HEK293T (cell line): ENCODE measurements at regions not wholly inside any gene's neighbourhood (a gene's known extent, or its start where the extent isn't known, plus 50 kb on each side); places are given as distances from the start of the nearest gene placed in this dataset.

Experiments
- CTCF ChIA-PET: fragments of 350-600 bp; formaldehyde crosslinking; extraction: SDS; loops from one replicate; lab custom pipeline; 2021; ENCODE audit warnings: antibody characterized with exemption, inconsistent platforms; lab: Yijun Ruan, JAX
- POLR2A ChIA-PET: fragments of 350-600 bp; formaldehyde crosslinking; extraction: SDS; loops from one replicate; lab custom pipeline; 2020; ENCODE audit warnings: antibody characterized with exemption, inconsistent platforms; lab: Yijun Ruan, JAX
- DNase-seq: peaks from one replicate; pipeline ENCODE4 v3.0.0; 2012; ENCODE audit warnings: mixed read lengths; ENCODE audit errors: extremely low spot score
- ARNT ChIP-seq: fragments of 450-650 bp; IDR thresholded peaks from 2 replicates; pipeline ENCODE4 v1.6.1; 2017; ENCODE audit warnings: mild to moderate bottlenecking
- BHLHE40 ChIP-seq: fragments of 450-650 bp; IDR thresholded peaks from 2 replicates; pipeline ENCODE4 v1.6.1; 2016; ENCODE audit warnings: mild to moderate bottlenecking, moderate library complexity, borderline replicate concordance
- CTBP1 ChIP-seq: fragments of 450-650 bp; IDR thresholded peaks from 2 replicates; pipeline ENCODE4 v1.6.1; 2016; ENCODE audit warnings: borderline replicate concordance
- ELF4 ChIP-seq: fragments of 450-650 bp; IDR thresholded peaks from 2 replicates; pipeline ENCODE4 v1.6.1; 2017; ENCODE audit warnings: antibody characterized with exemption
- FOXA1 ChIP-seq: fragments of 450-650 bp; IDR thresholded peaks from 2 replicates; pipeline ENCODE4 v1.6.1; 2016; ENCODE audit warnings: mild to moderate bottlenecking
- FOXK2 ChIP-seq: fragments of 450-650 bp; IDR thresholded peaks from 2 replicates; pipeline ENCODE4 v1.6.1; 2016; ENCODE audit warnings: mild to moderate bottlenecking
- FOXM1 ChIP-seq: fragments of 450-650 bp; IDR thresholded peaks from 2 replicates; pipeline ENCODE4 v1.6.1; 2017; ENCODE audit warnings: mild to moderate bottlenecking, borderline replicate concordance
- HDGF ChIP-seq: fragments of 450-650 bp; IDR thresholded peaks from 2 replicates; pipeline ENCODE4 v1.6.1; 2017; ENCODE audit warnings: antibody characterized with exemption, borderline replicate concordance
- L3MBTL2 ChIP-seq: fragments of 450-650 bp; conservative IDR thresholded peaks from 2 replicates; pipeline ENCODE4 v1.6.1; 2016; ENCODE audit warnings: mild to moderate bottlenecking
- LEF1 ChIP-seq: fragments of 450-650 bp; IDR thresholded peaks from 2 replicates; pipeline ENCODE4 v1.6.1; 2017; ENCODE audit warnings: mild to moderate bottlenecking, borderline replicate concordance
- NFRKB ChIP-seq: fragments of 450-650 bp; IDR thresholded peaks from 2 replicates; pipeline ENCODE4 v1.6.1; 2016; ENCODE audit warnings: mild to moderate bottlenecking, moderate library complexity
- SP1 ChIP-seq: fragments of 450-650 bp; IDR thresholded peaks from 2 replicates; pipeline ENCODE4 v1.6.1; 2017
- SUZ12 ChIP-seq: fragments of 450-650 bp; IDR thresholded peaks from 2 replicates; pipeline ENCODE4 v1.6.1; 2016; ENCODE audit warnings: mild to moderate bottlenecking
- TARDBP ChIP-seq: fragments of 450-650 bp; IDR thresholded peaks from 2 replicates; pipeline ENCODE4 v1.6.1; 2016
- ZNF384 ChIP-seq: fragments of 450-650 bp; IDR thresholded peaks from 2 replicates; pipeline ENCODE4 v1.6.1; 2016
- TF ChIP-seq, protein P1 (sequence below): fragments of 450-650 bp; IDR thresholded peaks from 2 replicates; pipeline ENCODE4 v1.6.1; 2016

DNA sequence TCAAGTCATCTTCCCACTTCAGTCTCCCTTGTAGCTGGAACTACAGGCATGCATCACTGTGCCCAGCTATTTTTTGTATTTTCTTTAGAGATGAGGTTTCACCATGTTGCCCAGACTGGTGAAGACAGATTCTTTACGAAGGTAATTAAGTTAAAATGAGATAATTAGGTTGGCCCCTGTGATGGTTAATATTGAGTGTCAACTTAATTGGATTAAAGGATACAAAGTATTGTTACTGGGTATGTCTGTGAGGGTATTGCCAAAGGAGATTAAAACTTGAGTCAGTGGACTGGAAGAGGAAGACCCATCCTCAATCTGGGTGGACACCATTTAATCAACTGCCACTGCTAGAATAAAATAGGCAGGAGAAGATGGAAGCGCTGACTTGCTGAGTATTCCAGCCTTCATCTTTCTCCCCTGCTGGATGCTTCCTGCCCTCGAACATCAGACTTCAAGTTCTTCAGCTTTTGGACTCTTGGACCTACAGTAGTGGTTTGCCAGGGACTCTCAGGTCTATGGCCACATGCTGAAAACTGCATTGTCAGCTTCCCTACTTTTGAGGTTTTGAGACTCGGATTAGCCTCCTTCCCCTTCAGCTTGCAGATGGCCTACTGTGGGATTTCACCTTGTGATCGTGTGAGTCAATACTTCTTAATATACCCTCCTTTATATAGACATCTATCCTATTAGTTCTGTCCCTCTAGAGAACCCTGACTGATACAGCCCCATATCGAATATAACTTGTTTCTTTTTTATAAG, 269.1 kb downstream of the TMX3 start:
- no peak for TF ChIP-seq SUZ12
- TF ChIP-seq, protein P1, sequence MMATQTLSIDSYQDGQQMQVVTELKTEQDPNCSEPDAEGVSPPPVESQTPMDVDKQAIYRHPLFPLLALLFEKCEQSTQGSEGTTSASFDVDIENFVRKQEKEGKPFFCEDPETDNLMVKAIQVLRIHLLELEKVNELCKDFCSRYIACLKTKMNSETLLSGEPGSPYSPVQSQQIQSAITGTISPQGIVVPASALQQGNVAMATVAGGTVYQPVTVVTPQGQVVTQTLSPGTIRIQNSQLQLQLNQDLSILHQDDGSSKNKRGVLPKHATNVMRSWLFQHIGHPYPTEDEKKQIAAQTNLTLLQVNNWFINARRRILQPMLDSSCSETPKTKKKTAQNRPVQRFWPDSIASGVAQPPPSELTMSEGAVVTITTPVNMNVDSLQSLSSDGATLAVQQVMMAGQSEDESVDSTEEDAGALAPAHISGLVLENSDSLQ = no peak
- TF ChIP-seq NFRKB = no peak
- TF ChIP-seq CTBP1 = no peak
- no peak for TF ChIP-seq ELF4
- TF ChIP-seq HDGF = no peak
- TF ChIP-seq TARDBP = no peak
- no peak for TF ChIP-seq SP1
- TF ChIP-seq LEF1 = no peak
- no peak for TF ChIP-seq L3MBTL2
- no peak for TF ChIP-seq BHLHE40
- TF ChIP-seq FOXK2 = no peak
- no peak for TF ChIP-seq ARNT
- TF ChIP-seq FOXM1 = no peak
- CTCF ChIA-PET = no interaction called here
- POLR2A ChIA-PET = no interaction called here
- no peak for DNase-seq

- CTCF ChIA-PET = no interaction called here
- DNase-seq = no peak
- TF ChIP-seq, protein P1 = no peak
- no peak for TF ChIP-seq FOXK2
- no peak for TF ChIP-seq NFRKB
- TF ChIP-seq SUZ12 = no peak
- no peak for TF ChIP-seq LEF1
- no peak for TF ChIP-seq CTBP1
- TF ChIP-seq ARNT = no peak
- TF ChIP-seq TARDBP = no peak
- no peak for TF ChIP-seq HDGF
- TF ChIP-seq SP1 = no peak
- no peak for TF ChIP-seq FOXA1
- no peak for TF ChIP-seq ELF4
- no peak for TF ChIP-seq FOXM1
- no peak for TF ChIP-seq ZNF384
- TF ChIP-seq L3MBTL2 = no peak
- no peak for TF ChIP-seq BHLHE40
- POLR2A ChIA-PET = no interaction called here
Measured at GRCh38 chr18:68445136-68445535, 269.8 kb downstream of the TMX3 start.

DNA sequence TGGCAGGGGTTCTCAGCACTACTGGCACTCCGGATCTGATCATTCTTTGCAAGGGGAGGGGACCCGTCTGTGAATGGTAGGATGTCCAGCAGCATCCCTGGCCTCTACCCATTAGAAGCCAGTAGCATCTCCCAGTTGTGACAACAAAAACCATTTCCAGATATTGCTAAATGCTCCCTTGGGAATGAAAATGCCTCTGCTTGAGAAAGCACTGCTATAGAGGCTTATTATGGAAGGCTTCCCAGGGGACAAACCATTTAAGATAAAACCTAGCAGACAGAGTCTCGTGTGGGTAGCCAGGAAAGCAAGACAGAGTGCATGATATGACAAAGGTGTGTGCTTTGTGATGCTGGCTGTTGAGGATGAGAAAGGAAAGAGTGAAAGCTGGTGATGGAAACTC, 273.7 kb downstream of the TMX3 start:
- CTCF ChIA-PET = no interaction called here
- DNase-seq = no peak
- TF ChIP-seq SP1 (no peak), FOXA1 (no peak), ELF4 (no peak), TARDBP (no peak), LEF1 (no peak), NFRKB (no peak), FOXM1 (no peak), BHLHE40 (no peak), L3MBTL2 (no peak), HDGF (no peak), FOXK2 (no peak)
- POLR2A ChIA-PET = no interaction called here

DNA sequence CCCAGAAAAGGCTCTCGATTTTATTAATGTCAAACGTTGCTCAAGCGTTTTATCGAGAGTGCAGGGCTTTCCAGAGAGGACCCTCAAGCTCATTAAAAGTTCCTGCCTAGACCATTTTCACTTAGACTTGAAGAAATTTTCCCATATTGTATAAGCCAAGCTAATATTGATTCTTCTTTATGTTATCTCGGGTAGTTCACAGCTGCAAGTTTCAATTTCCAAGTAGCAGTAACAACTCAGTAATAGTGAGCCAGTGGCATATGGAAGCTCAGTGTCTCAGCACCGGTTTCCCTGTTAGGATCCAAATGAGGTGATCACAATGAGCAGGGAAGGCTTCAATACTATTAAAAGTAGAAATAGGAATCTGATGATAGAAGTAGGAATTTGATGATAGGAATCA, 274.5 kb downstream of the TMX3 start:
- TF ChIP-seq HDGF (no peak), BHLHE40 (no peak), SP1 (no peak), ARNT (no peak)
- POLR2A ChIA-PET = no interaction called here
- CTCF ChIA-PET = interaction anchor here (0.5 kb wide), 1 partner anchor 978 kb away, joined by 3 read pairs; no protein-coding TSS in a partner anchor
- DNase-seq = no peak

- no peak for TF ChIP-seq ARNT
- no peak for TF ChIP-seq LEF1
- TF ChIP-seq ELF4 = no peak
- no peak for TF ChIP-seq CTBP1
- no peak for TF ChIP-seq NFRKB
- no peak for TF ChIP-seq FOXK2
- no peak for TF ChIP-seq FOXM1
- no peak for TF ChIP-seq FOXA1
- TF ChIP-seq HDGF = no peak
- TF ChIP-seq, protein P1 = no peak
- no peak for TF ChIP-seq SP1
- no peak for TF ChIP-seq BHLHE40
- TF ChIP-seq SUZ12 = no peak
- no peak for TF ChIP-seq L3MBTL2
- DNase-seq = no peak
- ChIA-PET POLR2A (no interaction called here), CTCF (no interaction called here)
Measured at GRCh38 chr18:68439642-68440041, 275.3 kb downstream of the TMX3 start.

- ChIA-PET CTCF (no interaction called here), POLR2A (no interaction called here)
- no peak for DNase-seq
- no peak for TF ChIP-seq SUZ12
- no peak for TF ChIP-seq ELF4
- no peak for TF ChIP-seq ARNT
- no peak for TF ChIP-seq LEF1
- TF ChIP-seq L3MBTL2 = no peak
- no peak for TF ChIP-seq FOXM1
- no peak for TF ChIP-seq SP1
- no peak for TF ChIP-seq TARDBP
- no peak for TF ChIP-seq ZNF384
- TF ChIP-seq HDGF = no peak
- no peak for TF ChIP-seq NFRKB
- no peak for TF ChIP-seq FOXA1
- no peak for TF ChIP-seq BHLHE40
- no peak for TF ChIP-seq CTBP1
- no peak for TF ChIP-seq FOXK2
- TF ChIP-seq, protein P1 = no peak
Measured at GRCh38 chr18:68438983-68439382, 275.9 kb downstream of the TMX3 start.
